GM18870 (cell line): ENCODE measurements at regions not wholly inside any gene's neighbourhood (a gene's known extent, or its start where the extent isn't known, plus 50 kb on each side); places are given as distances from the start of the nearest gene placed in this dataset.

ENCODE experiments used
- ATAC-seq: cut with Tn5 transposase; IDR thresholded peaks from one replicate; pipeline ENCODE4 v1.9.1; 2021; ENCODE audit warnings: moderate library complexity; ENCODE audit not compliant: unreplicated experiment

GRCh38 chr1:172753964-172754363 lies 95.1 kb downstream of the FASLG start:
- no peak for ATAC-seq

DNA sequence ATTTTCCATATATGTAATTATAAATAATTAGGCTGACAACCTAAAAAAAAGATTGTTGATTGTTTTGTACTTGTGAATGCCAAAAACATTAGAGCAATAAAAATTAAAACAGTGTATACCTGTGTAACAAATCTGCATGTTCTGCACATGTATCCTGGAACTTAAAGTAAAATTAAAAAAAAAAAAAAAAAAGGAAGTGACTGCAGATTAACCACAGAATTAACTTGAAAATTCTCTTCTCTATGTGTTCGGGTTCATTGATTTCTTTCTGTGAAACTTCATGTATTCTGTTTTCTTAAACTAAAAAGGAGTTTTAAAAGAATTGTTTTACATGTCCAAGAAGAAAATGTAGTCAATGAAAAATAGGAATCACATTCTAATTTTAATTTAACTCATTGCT lies 95.7 kb downstream of the FASLG start:
- no peak for ATAC-seq

GRCh38 chr1:172755099-172755498 lies 96.2 kb downstream of the FASLG start:
- no peak for ATAC-seq

DNA sequence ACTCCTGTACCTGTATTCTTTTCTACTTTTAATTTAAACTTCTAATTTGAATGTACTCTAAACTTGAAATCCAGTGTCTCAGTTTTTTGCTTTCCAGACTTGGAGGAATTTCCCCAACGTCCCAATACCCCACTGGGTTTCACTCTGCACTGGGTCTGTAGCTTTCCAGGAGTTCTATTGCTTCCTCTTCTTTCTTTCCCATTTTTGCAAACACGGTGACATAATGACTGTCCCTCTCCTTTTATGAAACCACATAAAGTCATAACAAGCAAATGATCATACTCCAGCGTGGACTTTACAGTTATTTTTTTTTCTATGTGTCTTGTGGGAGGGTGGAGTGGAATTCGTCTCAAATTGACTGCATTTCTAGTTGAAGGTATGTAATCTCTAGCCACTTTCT lies 97.1 kb downstream of the FASLG start:
- ATAC-seq = no peak

DNA sequence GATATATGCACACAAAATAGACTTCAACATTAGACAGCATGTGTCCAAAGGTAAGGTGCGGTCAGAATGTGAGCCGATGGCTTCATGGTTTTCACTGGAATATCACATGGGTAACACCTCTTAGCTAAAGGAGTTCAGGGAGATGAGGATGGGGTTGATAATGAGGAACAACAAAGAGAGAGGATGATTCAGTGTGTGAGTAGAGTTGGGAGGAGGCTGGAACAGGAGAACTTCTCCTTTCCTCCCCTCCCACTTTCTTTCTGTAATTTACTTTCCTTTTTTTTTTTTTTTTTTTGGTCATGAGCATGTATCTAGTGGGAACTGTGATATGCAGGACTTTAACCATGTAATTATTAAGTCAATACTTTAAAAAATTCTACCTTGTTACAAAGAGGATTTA lies 99.4 kb downstream of the FASLG start:
- no peak for ATAC-seq

- no peak for ATAC-seq
Measured at GRCh38 chr1:172760121-172760520, 101.2 kb downstream of the FASLG start.

GRCh38 chr1:172761581-172762486 lies 102.9 kb downstream of the FASLG start:
- no peak for ATAC-seq

- ATAC-seq = no peak
Measured at GRCh38 chr1:172763057-172763456, 104.2 kb downstream of the FASLG start.

- ATAC-seq = no peak
Measured at GRCh38 chr1:172764378-172764777, 105.5 kb downstream of the FASLG start.

DNA sequence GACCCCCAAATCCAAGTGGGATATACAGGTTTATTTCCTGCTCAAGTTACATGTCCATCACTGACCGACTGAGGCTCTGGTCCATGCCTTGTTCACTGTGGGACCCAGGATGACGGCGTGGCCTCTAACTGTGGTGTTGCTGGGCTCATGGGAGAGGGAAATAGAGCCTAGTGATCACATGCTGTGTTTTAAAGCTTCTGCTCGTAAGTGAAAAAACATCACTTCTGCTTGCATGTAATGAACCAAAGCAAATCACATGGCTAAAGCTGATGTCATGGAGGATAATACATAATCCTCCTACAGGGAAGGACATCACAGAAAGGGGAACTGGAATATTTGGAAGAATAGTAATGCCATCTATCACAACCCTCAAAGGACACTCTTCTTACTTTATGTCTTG lies 107.6 kb downstream of the FASLG start:
- ATAC-seq = no peak

DNA sequence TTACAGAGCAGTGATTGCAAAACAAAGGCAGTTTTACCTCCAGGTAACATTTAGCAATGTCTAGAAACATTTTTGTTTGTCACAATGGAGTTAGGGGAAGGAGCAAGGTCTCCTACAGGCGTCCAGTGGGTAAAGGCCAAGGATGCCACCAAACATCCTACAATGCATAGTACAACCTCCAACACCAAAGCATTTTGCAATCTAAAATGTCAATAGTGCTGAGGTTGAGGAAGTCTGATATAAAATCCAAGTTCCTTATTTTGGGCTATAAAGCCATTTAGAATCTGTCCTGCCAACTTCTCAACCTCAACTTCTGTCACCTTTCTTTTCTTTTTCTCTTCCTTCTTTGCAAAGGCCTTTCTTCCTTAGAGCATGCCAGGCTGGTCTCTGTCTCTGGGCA lies 111.2 kb downstream of the FASLG start:
- no peak for ATAC-seq

GRCh38 chr1:172774561-172774960 lies 115.7 kb downstream of the FASLG start:
- ATAC-seq = no peak

DNA sequence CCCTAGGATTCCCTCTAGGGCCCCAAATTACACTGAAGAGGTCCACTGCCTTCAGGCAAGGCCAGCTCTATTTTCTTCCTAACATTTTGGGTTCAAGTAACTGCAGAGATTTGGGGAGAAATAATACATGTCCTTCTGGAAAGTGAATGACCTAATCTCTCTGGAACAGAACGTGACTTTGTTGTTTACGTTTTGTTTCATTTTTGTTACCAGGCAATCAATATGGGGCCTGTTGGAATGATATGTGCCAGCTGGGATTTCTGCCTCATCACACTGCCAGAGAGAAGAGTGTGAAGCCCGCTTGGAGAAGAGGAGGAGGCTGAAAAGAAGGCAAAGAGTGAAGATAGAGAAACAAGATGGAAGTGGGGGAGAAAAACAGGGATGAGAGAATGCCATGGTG lies 116.7 kb downstream of the FASLG start:
- ATAC-seq = no peak

- no peak for ATAC-seq
Measured at GRCh38 chr1:172776071-172776470, 117.2 kb downstream of the FASLG start.

DNA sequence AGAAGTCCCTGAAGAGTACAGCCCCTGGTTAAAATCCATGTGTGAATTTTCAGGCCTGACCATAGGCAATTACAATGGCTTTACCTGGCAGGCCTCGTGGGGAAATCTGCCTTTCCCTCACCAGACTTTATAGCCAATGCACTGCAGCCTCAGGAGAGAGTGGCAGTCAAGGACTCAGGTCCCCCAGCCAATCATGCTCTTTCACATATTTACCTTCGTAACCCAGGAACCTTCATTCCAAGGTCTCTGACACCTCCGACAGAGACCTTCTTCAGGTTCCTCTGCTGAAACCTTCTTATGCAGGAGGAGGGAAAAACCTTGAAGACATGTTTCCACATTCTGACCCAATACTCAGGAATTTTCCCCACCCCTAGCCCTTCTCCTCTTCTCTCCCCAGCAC lies 118.9 kb downstream of the FASLG start:
- no peak for ATAC-seq

GRCh38 chr1:172778456-172779455 lies 119.9 kb downstream of the FASLG start:
- peak; percentile 69 for ATAC-seq

DNA sequence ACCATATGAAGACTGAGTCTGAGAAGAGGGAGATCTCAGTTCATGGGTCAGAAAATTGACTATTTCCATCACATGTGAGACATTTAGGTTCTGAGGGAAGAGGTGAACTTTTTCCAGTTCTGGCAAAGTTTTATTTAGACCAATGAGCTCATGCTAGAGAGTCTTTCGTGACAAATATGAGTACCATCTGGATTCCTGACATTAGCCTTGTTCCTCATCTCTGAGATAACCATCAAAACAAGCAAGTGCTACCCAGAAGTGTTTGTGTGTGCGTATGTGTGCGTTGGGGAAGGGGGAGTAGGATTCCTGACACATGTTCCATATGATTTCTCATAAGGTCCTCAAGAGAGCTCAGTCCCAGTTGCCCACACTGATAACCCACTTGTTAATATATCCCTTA lies 120.6 kb downstream of the FASLG start:
- ATAC-seq = no peak

DNA sequence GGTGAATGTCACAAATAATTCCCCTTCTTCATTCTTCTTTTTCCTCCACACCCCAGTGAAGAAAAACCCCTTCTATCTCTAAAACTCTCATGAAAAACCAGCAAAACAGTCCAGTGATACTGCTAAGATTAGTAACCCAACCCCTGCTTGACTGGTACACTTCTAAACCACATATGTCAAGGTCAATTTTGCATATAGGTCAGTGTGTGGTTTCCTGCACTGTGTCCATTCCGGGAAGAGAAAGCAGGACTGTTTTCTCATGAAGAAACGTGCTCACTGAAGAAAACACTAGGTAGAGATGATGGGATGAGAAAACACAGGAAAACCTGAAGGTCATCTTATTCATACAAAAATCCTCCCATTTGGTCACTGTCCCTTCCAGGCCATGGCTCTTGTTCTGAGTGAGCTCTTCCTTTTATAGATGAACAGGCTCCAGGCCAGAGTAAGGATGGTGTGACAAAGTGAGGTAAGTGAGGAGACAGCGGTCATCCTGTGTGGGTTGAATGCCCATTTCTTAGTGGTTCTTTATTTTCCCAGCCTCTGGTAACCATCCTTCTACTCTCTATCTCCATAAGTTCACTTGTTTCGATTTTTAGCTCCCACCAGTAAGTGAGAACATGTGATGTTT lies 122.7 kb downstream of the FASLG start:
- ATAC-seq = peak; percentile 74

- no peak for ATAC-seq
Measured at GRCh38 chr1:172789840-172790239, 130.9 kb downstream of the FASLG start.

- ATAC-seq = no peak
Measured at GRCh38 chr1:172790245-172790644, 131.3 kb downstream of the FASLG start.

DNA sequence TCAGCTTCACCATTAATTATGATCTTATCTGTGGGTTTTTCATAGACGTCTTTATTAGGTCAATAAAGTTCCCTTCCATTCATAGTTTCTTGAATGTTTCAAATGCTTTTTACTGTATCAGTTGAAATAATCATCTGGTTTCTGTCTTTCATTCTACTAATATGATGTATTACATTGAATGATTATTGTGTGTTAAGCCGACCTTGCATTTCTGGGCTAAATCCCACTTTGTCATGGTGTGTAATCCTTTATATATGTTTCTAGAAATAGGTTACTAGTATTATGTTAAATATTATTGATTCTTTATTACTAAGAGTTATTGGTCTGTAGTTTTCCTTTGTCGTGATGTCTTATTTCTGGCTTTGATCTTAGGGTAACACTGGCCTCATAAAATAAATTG lies 134.9 kb downstream of the FASLG start:
- no peak for ATAC-seq
